ENCODE measurements at regions not wholly inside any gene's neighbourhood (a gene's known extent, or its start where the extent isn't known, plus 50 kb on each side); places are given as distances from the start of the nearest gene placed in this dataset.

GRCh38 chr9:20112205-20112783 is 323.5 kb upstream of the SLC24A2 start:
- no peak for TF ChIP-seq POLR2A (IDR thresholded peaks at IDR 0.05; ENCODE audit: extremely low read depth, insufficient read length)
- no peak for TF ChIP-seq CTCF (IDR thresholded peaks at IDR 0.05; ENCODE audit: low read depth, low read length)
